WTC11 (cell line): ENCODE measurements at regions not wholly inside any gene's neighbourhood (a gene's known extent, or its start where the extent isn't known, plus 50 kb on each side); places are given as distances from the start of the nearest gene placed in this dataset.

ENCODE experiments used
- ATAC-seq: fragments of 200-7000 bp; cut with Tn5 transposase; 2 replicates; pipeline ENCODE4 v1.10.0; 2021; ENCODE audit warnings: mild to moderate bottlenecking, moderate library complexity
- CTCF ChIA-PET: fragments of 300-600 bp; sonication (Branson Sonifier 250); formaldehyde crosslinking; loops from one replicate; lab custom pipeline; 2021; ENCODE audit warnings: antibody characterized with exemption; lab: Charles Lee
- POLR2A ChIA-PET: fragments of 350-600 bp; sonication (Branson Sonifier 250); formaldehyde crosslinking; loops from one replicate; lab custom pipeline; 2021; ENCODE audit warnings: antibody characterized with exemption; lab: Charles Lee
- DNase-seq: peaks from one replicate; pipeline ENCODE4 v3.0.0; 2021; ENCODE audit warnings: low spot score
- H3K27ac Mint-ChIP-seq: 2 replicates; pipeline ENCODE4 v1.8.0; 2021; ENCODE audit warnings: mixed read lengths
- H3K27me3 Mint-ChIP-seq: 2 replicates; pipeline ENCODE4 v1.8.0; 2021; ENCODE audit warnings: low read depth, mild to moderate bottlenecking, moderate library complexity, mixed read lengths
- H3K36me3 Mint-ChIP-seq: 2 replicates; pipeline ENCODE4 v1.8.0; 2021; ENCODE audit warnings: mixed read lengths
- H3K4me1 Mint-ChIP-seq: 2 replicates; pipeline ENCODE4 v1.8.0; 2022; ENCODE audit warnings: mixed read lengths
- H3K4me3 Mint-ChIP-seq: 2 replicates; pipeline ENCODE4 v1.8.0; 2021; ENCODE audit warnings: mild to moderate bottlenecking, moderate library complexity, mixed read lengths
- H3K9me3 Mint-ChIP-seq: 2 replicates; pipeline ENCODE4 v1.8.0; 2021; ENCODE audit warnings: mixed read lengths
- CDX4 ChIP-seq: fragments of 250-450 bp; sonication (Bioruptor Pico); IDR thresholded peaks from 2 replicates; pipeline ENCODE4 v1.9.0; 2021; ENCODE audit warnings: moderate library complexity, mild to moderate bottlenecking, inconsistent platforms, borderline replicate concordance
- E2F4 ChIP-seq: sonication (generic); formaldehyde crosslinking; IDR thresholded peaks from 2 replicates; pipeline ENCODE4 v1.8.1; 2022; ENCODE audit warnings: low read depth, mild to moderate bottlenecking, moderate library complexity, missing genetic modification reagents, borderline replicate concordance
- ERG ChIP-seq: fragments of 250-450 bp; sonication (Bioruptor Pico); IDR thresholded peaks from 2 replicates; pipeline ENCODE4 v1.8.0; 2021; ENCODE audit warnings: mild to moderate bottlenecking
- ESRRA ChIP-seq: sonication (generic); formaldehyde crosslinking; IDR thresholded peaks from 2 replicates; pipeline ENCODE4 v1.8.1; 2022; ENCODE audit warnings: mild to moderate bottlenecking, missing genetic modification reagents, borderline replicate concordance
- FOXK1 ChIP-seq: sonication (generic); formaldehyde crosslinking; IDR thresholded peaks from 2 replicates; pipeline ENCODE4 v1.8.0; 2022; ENCODE audit warnings: mild to moderate bottlenecking, moderate library complexity, missing genetic modification reagents
- GRHL2 ChIP-seq: fragments of 250-450 bp; sonication (Bioruptor Pico); IDR thresholded peaks from 2 replicates; pipeline ENCODE4 v1.8.0; 2022; ENCODE audit warnings: mild to moderate bottlenecking, moderate library complexity; ENCODE audit not compliant: insufficient replicate concordance, severe bottlenecking
- JUN ChIP-seq: sonication (generic); formaldehyde crosslinking; IDR thresholded peaks from 2 replicates; pipeline ENCODE4 v1.8.0; 2023; ENCODE audit warnings: mild to moderate bottlenecking, missing genetic modification reagents
- PREB ChIP-seq: sonication (generic); formaldehyde crosslinking; IDR thresholded peaks from 2 replicates; pipeline ENCODE4 v1.8.1; 2022; ENCODE audit warnings: mild to moderate bottlenecking, missing genetic modification reagents, moderate library complexity, borderline replicate concordance
- PRRX2 ChIP-seq: fragments of 250-450 bp; sonication (Bioruptor Pico); IDR thresholded peaks from 2 replicates; pipeline ENCODE4 v1.8.0; 2021; ENCODE audit warnings: mild to moderate bottlenecking
- SOX15 ChIP-seq: fragments of 250-450 bp; sonication (Bioruptor Pico); IDR thresholded peaks from 2 replicates; pipeline ENCODE4 v1.9.0; 2021; ENCODE audit warnings: mild to moderate bottlenecking
- SP1 ChIP-seq: sonication (generic); formaldehyde crosslinking; conservative IDR thresholded peaks from 2 replicates; pipeline ENCODE4 v1.8.1; 2022; ENCODE audit warnings: missing genetic modification reagents
- TEAD1 ChIP-seq: sonication (generic); formaldehyde crosslinking; IDR thresholded peaks from 2 replicates; pipeline ENCODE4 v1.8.0; 2022; ENCODE audit warnings: mild to moderate bottlenecking, missing genetic modification reagents
- TEAD4 ChIP-seq: sonication (generic); formaldehyde crosslinking; IDR thresholded peaks from 2 replicates; pipeline ENCODE4 v1.8.0; 2022; ENCODE audit warnings: mild to moderate bottlenecking, missing genetic modification reagents
- ZNF263 ChIP-seq: sonication (generic); formaldehyde crosslinking; IDR thresholded peaks from 2 replicates; pipeline ENCODE4 v1.8.1; 2022; ENCODE audit warnings: low read depth, mild to moderate bottlenecking, moderate library complexity, missing genetic modification reagents
- ZNF396 ChIP-seq: fragments of 250-450 bp; sonication (Bioruptor Pico); IDR thresholded peaks from 2 replicates; pipeline ENCODE4 v1.8.0; 2021; ENCODE audit warnings: mild to moderate bottlenecking, moderate library complexity, borderline replicate concordance
- ZNF512 ChIP-seq: sonication (generic); formaldehyde crosslinking; IDR thresholded peaks from 2 replicates; pipeline ENCODE4 v1.8.1; 2022; ENCODE audit warnings: missing genetic modification reagents, borderline replicate concordance
- ZNF671 ChIP-seq: fragments of 250-450 bp; sonication (Bioruptor Pico); IDR thresholded peaks from 2 replicates; pipeline ENCODE4 v1.8.0; 2021; ENCODE audit warnings: mild to moderate bottlenecking
- ZSCAN18 ChIP-seq: fragments of 250-450 bp; sonication (Bioruptor Pico); IDR thresholded peaks from 2 replicates; pipeline ENCODE4 v2.1.2; 2022; ENCODE audit warnings: mild to moderate bottlenecking, moderate library complexity

GRCh38 chr4:131441004-131441688 lies 1707.9 kb upstream of the PCDH10 start:
- Mint-ChIP-seq H3K9me3 (peaks cover 34% of the 10 kb centered on the region), H3K4me1 (no peaks in the 10 kb centered on the region), H3K27ac (no peak overlapping the region), H3K27me3 (no peaks in the 10 kb centered on the region), H3K4me3 (no peak overlapping the region), H3K36me3 (peaks cover 13% of the 10 kb centered on the region)
- POLR2A ChIA-PET: no interaction called here
- DNase-seq (no peak), ATAC-seq (no peak)
- no peak for TF ChIP-seq TEAD1
- TF ChIP-seq ZNF396: no peak
- TF ChIP-seq ESRRA (CRISPR knock-in tag): no peak
- no peak for TF ChIP-seq E2F4 (CRISPR knock-in tag)
- TF ChIP-seq ZNF512 (CRISPR knock-in tag): no peak
- TF ChIP-seq TEAD4 (CRISPR knock-in tag): no peak
- CTCF ChIA-PET: no interaction called here

GRCh38 chr4:131447883-131448282 lies 1701.2 kb upstream of the PCDH10 start:
- ChIA-PET CTCF (no interaction called here), POLR2A (no interaction called here)
- Mint-ChIP-seq H3K9me3 (no peaks in the 10 kb centered on the region), H3K27me3 (no peaks in the 10 kb centered on the region), H3K27ac (no peak overlapping the region), H3K4me1 (no peaks in the 10 kb centered on the region), H3K36me3 (no peaks in the 10 kb centered on the region), H3K4me3 (no peak overlapping the region)
- DNase-seq (no peak), ATAC-seq (no peak)
- TF ChIP-seq ERG (no peak), CDX4 (CRISPR knock-in tag) (no peak), GRHL2 (CRISPR knock-in tag) (no peak), FOXK1 (CRISPR knock-in tag) (no peak), TEAD4 (CRISPR knock-in tag) (no peak), SOX15 (no peak), PREB (CRISPR knock-in tag) (no peak), ZSCAN18 (CRISPR knock-in tag) (no peak), ZNF671 (CRISPR knock-in tag) (no peak), JUN (no peak), SP1 (CRISPR knock-in tag) (no peak), PRRX2 (no peak), ZNF263 (no peak)
